ENCODE measurements at regions not wholly inside any gene's neighbourhood (a gene's known extent, or its start where the extent isn't known, plus 50 kb on each side); places are given as distances from the start of the nearest gene placed in this dataset.

DNA sequence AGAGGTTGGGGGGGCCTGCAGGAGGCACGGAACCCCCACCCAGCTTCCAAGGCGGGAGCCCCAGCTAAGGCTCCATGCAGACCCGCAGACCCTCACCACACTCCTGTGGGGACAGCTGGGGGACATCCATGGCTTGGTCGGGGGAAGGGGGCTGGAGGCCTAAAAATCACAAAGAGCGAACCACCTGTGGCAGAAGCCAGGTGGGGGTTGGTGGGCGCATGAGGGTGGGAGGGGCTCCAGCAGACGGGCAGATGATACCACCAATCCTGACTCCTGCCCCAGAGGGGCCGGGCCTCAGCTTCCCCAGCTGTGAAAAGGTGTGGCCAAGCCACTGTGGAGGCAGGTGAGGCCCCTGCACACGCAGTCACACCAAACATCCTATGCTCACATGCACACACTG is 111.6 kb downstream of the FAM53A start:
- FAIRE-seq, result no peak

DNA sequence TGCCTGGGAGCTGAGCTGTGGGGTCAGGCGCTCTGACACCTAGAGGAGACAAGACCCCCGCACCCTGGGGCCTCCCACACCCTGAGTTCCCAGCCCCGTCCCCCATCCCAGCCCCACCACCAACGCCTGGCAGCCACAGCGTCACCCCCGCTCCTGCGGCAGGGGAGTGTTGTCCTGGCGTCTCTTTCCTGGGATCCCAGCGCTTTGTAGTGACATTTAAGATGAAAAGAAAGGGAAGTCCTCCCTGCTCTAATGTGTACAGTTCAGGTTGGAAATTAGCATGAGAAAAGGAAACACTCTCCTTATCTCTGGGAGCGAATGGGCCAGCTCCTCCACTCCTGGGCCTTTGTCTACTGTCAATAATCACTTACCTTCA is 112.1 kb downstream of the FAM53A start:
- FAIRE-seq, result peak; percentile 46

DNA sequence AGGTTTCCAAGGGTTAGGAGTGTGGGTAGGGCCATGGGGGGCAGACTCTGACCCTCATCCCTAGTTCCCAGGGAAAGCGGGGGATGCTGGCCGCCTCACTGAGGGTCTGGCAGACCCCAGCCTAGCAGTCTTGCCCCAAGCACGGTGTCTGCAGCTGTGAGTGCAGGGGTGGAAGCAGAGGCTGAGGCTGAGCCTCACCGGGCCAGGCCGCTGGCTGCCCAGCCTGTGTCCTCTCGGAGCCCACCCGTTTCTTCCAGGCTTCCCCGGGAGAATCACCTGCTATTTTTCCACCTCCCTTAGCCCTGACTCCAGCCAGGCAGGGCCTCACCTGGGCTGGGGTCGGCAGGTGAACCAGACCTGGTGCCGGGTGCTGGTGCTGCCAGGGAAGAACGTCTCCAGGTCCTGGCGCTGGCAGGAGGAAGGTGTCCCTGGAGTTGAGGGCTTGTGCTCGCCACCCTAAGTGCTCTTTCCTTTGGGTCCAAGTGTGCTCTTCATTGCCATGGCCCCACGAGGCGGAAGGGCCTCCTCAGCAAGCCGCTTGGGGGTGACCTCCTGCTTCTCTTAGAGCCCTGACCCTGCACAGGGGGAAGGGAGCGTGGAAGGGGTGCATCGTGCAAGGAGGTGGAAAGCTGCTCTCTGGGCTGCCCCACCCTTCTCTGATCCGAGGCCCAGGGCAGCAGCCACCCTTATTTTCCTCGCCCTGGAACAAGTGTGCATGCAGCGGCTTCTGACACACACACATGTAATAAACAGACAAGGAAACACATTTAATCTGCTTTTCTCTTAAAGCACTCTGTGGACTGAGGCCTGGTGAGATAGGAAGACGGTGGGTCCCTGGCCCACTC is 112.7 kb downstream of the FAM53A start:
- no peak for FAIRE-seq

DNA sequence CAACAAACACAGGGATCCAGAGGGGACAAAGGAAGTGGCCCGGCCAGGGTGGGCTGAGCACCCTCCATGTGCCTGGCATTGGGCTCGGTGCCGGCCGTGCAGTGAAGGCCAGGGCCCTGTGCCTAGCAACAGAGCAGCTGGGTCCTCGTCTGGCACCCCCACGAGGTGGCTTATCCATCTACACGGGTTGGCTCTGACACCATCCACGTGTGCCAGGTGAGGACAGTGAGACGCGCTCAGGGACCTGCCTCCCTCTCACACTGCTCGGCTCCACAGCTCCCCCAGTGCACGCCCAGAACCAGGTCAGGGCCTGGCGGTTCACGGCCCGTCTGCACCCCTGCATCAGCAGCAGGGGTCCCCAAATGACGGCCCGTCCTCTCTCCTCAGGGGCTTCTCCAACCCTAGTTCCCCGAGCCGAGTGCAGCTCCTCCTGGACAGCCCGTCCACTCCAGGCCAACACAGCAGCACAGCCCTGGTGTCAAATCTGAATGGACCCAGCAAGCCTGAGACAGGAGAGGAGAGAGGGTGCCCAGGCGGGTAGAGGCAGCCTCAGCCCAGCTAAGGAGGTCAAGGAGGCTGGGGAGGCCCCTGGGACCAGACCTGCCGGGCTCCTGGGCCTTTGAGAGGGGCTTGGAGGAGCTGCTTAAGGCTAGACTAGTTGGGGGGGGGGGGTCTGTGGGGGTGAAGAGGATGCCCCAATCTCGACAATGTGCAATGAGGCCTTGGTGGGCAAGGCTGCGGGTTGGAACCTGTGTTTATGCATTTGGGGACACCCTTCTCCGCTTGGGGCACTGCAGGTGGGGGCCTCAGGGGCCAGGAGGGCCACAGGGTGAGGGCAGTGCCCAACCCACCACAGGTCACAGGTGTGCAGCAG is 113.6 kb downstream of the FAM53A start:
- no peak for FAIRE-seq

DNA sequence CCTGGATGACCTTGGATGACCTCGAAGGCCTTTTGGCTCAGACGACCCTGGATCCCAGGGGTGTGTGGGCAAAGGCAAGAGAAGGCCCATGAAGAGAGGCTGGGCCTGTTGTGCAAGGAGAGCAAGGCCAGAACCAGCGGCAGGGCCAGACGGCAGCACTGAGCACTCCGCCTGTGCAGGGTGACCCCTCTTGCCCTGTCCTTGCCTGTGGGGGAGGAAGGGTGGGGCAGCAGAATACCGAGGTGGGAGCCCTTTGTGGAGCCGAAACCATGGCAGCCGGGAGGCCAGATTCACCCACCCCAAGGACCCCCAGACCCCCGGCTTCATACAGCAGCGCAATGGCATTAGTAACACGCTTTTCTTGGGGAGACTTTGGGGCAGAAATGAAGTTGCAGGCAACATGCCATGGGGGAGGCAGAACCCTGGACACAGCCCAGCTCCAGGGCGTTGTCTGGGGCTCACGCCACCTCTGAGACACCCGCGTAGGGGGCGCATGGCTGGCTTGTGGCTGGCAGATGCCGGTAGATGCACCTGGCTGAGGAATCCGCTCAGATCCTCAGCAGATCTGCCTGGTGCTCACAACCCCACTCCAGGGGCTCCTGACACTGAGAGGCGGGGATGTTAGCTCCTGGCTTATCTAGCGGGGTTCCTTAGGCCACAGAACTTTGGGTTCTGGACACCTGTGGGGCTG is 114.5 kb downstream of the FAM53A start:
- FAIRE-seq, result no peak

DNA sequence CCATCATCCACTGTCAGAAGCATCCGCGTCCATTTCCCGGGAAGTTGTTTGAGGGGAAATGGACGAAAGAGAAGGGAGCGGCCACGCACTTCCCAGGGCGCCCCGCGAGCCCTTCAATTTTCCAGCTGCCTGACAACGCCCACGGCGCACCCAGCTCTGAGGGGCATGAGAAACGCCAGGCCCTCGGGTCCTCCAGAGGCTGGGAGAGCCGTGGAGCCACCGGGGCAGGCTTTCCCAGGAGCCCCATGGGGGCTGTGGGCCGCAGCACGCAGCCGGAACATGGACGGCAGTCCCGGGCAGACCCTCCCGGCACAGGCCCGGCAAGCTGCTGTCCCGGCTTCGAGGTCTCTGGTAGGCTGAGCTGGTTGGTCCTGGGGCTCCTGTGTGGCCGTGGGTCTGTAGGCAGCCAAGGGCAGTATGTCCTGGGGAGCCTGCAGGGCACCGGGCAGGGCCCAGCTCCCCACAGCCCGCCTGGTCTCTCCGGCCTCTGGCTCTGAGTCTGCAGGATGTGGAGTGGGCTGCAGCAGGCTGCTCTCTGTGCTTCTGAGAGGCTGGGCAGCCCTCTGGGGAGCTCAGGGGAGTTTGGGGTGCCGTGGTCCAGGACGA is 115.2 kb downstream of the FAM53A start:
- FAIRE-seq, result no peak

DNA sequence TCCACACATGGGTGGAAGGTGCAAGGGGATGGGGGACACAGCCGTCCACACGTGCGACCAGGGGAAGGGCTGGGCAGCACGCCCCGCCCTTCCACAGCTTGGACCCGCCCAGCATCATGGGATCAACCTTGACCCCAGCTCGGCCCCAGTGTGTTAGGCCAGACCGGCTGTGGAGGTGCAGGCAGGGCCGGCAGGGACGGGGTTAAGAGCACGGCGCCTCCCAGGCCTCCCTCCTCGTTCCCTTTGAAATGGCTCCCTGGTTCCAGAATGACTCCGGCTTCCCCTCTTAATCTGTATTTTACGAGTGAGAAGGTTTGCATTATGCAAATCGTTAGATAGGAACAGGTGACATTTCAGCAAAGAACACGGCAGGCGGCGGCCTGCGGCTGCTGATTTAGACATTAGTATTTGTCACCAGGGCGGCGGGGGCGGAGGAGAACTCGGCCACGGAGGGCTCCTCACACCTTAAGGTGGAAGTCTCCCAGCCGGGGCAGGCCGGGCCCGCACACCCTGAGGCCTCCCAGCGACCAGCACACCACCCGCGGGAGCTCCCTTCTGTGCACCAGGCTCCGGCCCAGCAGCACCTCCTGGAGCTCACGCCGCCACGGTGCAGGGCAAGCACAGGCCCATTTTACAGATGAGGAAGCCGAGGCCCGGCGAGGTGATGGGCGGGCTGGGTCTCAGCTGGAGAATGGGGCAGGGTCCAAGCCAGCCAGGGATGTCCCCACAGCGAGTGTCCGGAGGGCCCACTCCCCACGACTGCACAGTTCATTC is 116.1 kb downstream of the FAM53A start:
- FAIRE-seq, result peak; percentile 93

DNA sequence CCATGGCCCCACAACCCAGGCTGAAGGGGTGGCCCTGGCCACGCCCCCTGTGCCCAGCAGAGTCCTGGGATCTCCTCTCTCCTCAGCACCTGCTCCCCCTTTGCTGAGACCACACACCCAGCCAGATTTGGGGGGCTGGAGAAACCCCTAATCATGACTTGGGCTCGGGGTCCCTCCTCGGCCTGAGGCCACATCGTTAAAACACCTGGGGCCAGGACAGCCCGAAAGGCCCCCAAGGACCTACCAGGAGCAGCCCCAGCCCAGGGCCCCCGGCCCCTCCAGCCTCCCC is 116.7 kb downstream of the FAM53A start:
- FAIRE-seq, result no peak

DNA sequence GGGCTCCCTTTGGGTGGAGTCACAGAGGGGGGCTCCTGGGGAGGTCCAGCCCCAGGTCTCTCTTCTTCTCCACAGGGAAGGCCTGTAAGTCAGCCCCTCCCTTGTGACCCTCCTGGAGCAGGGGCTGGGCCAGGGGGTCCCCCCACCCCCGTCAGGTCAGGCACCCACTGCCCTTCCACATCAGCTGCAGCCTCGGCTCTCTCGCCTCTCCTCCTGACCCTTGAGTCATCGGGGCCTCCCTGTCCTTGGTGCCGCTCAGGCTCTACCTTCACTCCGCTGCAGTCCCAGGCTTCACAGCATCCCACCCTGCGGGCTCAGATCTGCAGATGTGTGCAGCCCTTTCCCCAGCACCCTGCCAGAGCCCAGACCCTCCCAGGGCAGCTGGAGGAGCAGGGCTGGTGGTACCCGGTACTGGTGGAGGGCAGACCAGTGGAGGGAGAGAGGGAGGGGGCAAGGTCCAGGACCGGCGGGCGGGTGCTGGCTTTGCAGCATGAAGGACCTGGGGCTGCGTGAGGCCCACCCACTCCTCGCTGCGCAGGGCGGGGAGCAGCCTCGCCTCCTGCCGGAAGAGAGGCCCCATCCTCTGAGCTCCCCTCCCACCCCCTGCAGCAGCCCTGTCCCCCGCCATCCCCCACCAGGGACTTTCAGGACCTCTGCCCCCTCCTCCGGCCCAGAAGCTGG is 117.1 kb downstream of the FAM53A start:
- FAIRE-seq, result no peak

DNA sequence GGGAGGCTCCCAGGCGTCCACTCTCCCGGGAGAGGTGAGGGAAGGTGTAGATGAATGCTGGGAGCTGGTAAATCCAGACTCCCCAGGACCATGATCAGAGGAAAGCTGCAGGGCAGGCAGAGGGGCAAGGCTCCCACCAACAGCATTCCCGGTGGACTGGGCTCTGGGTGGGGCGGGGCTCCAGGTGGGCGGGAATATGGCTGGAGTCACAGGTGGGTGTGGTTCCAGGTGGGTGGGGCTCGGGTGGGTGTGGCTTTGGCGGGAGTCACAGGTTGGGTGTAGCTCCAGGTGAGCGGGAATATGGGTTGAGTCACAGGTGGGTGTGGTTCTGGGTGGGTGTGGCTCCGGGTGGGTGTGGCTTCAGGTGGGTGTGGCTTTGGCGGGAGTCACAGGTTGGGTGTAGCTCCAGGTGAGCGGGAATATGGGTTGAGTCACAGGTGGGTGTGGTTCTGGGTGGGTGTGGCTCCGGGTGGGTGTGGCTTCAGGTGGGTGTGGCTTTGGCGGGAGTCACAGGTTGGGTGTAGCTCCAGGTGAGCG is 117.7 kb downstream of the FAM53A start:
- FAIRE-seq, result peak; percentile 94

DNA sequence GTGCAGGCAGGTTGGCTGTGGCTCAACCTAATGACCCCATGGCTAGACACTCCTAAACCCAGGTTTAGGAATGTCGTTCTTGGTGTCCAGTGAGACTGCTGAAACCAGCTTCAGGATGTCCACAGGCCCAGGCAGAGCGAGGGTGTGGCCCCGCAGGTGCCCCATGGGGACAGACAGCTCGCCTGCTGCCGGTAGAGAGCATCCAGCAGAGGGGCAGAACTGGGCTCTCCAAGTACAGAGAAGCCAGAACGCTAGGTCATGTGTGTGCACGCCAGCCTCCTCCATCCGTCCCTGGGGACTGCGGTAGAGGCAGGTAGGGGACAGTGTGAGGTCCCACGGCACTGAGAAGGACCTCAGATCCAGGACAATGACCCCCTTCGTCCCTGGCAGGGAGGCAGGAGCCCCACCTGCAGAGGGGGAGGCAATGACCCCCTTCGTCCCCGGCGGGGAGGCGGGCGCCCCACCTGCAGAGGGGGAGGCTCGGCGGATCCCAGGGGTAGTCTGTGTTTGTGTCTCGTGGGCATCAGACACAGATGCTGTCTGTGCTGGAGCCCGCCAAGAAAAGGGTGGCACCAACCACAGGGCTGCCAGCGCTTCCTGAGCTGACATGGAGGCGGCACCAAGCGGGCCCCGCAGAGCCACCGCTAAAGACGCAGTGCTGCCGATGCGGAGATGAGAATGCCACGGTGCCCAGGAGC is 118.4 kb downstream of the FAM53A start:
- FAIRE-seq, result no peak

DNA sequence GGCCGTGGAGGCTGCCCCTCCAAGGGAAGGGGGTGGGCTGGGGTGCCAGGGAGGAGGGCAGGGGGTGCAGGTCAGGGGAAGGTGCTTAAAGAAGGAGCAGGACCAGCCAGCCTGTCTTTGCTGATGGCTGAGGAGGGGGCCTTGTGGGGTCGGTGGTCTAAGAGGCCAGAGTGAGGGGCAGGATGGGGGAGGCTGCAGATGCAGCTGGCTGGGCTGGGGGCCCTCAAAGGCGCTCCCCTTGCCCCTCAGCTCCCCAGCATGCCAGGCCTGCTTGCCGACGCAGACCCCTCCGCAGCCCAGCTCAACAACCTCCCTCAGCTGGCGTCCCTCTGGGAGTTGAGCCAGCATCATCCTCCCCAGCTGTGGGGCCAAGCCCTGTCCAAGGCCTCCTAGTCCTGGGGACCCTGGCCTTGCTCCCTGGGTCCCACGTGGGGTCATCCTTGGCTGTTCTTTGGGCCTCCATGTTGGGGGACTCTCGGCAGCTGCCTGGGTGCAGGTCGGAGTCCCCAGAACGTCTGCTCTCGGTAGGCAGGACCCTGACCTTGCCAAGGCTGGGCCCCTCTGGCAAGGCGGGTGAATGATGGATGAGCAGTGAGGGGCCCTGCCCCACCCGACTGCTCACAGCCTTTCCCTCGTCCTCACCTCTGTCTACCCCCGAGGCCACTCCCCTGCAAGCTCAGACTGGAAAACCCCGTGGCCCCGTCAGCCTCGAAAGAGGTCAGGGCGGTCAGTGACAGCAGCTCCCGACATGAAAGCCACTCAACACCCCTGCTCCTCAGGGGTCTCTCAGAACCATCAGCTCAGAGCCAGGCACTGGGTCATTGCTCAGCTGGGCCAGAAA is 119.4 kb downstream of the FAM53A start:
- no peak for FAIRE-seq

DNA sequence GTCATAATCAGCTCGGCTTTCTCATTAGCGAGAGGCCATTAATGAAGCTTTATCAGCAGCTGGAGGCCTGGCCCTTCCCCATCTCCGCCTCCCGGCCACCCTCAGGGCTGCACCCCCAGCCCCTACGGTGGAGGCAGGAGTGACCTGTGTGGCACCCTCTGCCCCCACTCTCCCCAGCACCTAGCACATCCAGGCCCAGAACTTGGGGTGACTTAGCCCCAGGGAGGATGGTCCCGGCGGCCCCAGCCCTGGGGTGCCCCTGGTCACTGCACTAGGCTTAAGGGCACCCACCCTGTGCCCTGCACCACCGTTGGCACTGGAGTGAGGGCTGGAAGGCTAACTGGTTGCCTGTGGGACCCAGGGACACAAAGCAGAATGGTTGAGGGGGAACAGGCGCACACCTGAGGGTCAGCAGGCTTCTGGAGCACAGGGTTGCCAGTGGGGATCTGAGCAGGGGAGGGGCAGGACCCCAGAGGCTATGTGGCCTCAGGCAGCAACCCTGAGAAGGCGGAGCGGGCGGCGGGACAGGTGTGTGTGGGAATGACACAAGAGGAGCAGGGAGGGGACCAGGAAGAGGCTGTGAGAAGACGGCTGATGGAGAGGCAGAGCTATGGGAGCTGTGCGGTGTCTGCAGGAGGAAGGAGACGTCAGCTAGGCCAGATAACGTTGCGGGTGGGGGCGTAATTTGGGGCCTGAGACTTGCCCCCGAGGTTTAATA is 120.2 kb downstream of the FAM53A start:
- FAIRE-seq, result no peak

DNA sequence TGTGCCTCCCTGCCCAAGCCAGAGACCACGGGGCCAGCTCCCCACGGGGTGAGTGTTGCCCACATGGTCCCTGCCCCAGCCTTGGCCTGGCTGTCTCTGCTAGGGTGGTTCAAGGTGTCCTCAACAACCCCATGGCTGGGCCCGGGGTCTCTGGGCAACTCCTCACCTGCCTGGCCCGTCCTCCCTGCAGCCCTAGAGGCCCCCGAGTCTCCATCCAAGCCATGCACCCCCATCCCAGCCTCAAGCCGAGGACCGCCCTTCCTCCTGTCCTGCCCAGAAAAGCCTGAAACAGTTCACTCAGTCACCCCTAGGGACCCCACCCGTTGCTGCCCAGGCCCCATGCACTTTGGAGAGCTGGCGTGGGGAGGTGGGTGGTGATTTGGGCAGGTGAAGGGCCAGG is 120.9 kb downstream of the FAM53A start:
- FAIRE-seq, result no peak

DNA sequence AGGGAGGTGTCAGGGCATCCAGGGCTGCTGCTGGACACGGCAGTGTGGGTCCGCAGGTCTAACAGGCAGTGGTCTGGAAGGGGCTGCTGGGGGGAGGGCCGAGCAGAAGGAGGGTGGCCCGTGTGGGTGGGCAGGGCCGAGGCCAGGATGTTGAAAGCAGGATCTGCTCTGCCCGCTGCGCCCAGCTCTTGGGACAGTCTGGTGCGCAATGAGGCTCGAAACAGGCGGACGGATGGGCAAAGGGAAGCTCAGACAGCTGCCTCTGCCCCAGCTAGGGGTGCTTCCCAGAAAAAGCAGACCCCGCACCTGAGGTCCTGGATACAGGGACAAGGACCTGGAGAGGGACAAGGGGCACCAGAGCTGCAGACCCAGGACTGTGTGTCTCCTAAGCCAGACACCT is 121.3 kb downstream of the FAM53A start:
- no peak for FAIRE-seq

DNA sequence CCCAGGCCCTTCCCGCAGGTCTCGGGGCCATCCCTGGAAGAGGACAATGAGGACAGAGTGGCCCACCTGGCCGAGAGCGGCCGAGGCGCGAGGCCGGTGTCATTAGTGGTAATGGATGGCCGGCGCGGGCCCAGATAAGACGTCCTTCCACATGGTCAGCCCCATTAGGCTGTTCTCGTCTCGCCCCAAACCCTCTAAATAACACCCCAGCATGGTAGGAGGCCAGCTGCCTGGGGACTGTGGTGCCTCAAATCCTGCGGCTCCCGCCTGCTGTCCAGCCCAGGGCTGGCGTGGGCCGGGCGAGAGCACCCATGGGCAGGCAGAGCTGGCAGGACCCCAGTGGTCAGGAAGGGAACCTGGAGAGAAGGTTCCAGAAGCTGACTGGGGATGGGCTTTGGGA is 121.7 kb downstream of the FAM53A start:
- no peak for FAIRE-seq

DNA sequence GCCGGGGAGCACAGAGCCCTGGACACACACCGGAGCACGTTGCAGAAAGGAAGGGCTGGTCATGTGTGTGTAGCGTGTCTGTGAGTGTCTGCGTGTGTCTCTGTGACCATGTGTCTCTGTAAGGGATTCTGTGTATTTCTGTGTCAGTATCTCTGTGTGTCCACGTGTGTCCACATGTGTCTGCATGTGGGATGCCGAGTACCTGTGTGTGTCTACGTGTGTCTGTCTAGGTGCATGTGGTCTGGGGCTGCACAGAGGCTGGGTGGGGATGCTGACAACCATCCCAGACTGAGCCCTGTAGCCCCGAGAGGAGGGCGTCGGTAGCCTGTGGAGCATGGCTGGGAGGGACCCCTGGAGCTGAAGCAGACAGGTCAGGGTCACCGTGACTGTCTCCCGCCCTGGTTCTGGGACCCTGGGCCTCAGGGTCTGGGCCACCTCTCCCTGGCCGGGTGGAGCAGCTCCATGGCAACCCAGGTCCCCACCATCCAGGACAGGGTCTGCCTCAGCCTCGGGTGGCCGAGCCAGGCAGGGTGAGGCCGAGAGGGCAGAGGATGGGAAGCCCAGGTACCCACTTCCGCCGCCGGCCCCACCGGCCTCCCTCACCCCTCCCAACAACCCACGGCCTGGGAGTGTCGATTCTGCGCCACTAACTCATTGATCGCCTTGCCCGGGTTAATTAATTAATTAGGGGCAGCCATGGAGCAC is 122.7 kb downstream of the FAM53A start:
- no peak for FAIRE-seq

DNA sequence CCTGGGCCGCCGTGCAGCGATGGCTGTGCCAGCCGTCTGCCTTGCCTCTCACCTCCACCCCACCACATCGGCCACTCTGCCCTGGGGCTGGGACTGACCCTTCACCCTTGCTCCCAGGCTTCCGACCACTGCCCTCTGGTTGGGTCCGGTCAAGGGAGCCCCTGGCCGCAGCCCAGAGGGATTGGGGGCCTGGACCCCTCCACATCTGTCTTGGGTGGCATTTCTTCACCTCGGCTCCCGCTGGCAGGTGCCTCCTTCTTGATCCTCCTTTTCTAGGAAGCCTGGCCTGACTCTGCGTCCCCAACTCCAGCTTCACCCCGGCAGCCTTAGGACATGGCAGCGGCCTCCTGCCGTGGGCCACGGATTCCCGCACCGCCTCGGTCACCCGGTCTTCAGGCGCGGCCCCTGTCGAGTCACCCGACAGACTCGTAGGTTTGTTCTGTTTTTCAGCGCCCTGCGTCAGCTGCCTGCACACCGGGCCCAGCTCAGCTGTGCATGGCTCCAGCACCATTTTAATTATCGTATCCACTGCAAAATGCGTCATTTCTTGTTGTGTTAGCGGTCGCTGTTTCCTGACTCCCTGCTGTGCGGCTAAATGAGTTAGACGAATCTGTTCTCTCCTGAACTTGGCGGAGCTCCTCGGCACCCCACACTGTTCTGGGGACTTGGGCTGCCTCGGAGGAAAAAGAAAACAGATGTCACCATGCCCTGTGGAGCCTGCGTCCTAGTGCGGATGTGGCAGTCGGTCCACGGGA is 124.0 kb downstream of the FAM53A start:
- no peak for FAIRE-seq
